H4 (cell line): ENCODE measurements at regions not wholly inside any gene's neighbourhood (a gene's known extent, or its start where the extent isn't known, plus 50 kb on each side); places are given as distances from the start of the nearest gene placed in this dataset.

ENCODE experiments used
- DNase-seq: peaks from one replicate; pipeline ENCODE4 v3.0.0-alpha.2; 2015; ENCODE audit warnings: low spot score

- DNase-seq: no peak
Measured at GRCh38 chr2:187274146-187274545, 173.9 kb downstream of the CALCRL start.

GRCh38 chr2:187272255-187272654 is 175.8 kb downstream of the CALCRL start:
- no peak for DNase-seq

GRCh38 chr2:187271825-187272224 is 176.2 kb downstream of the CALCRL start:
- no peak for DNase-seq

- no peak for DNase-seq
Measured at GRCh38 chr2:187266645-187267044, 181.4 kb downstream of the CALCRL start.

GRCh38 chr2:187266147-187266546 is 181.9 kb downstream of the CALCRL start:
- no peak for DNase-seq

GRCh38 chr2:187264612-187265011 is 183.4 kb downstream of the CALCRL start:
- no peak for DNase-seq

GRCh38 chr2:187263675-187264560 is 184.1 kb downstream of the CALCRL start:
- DNase-seq: no peak

- no peak for DNase-seq
Measured at GRCh38 chr2:187261705-187262104, 186.3 kb downstream of the CALCRL start.

GRCh38 chr2:187252063-187252462 is 196.0 kb downstream of the CALCRL start:
- no peak for DNase-seq

GRCh38 chr2:187250137-187250536 is 197.9 kb downstream of the CALCRL start:
- no peak for DNase-seq

GRCh38 chr2:187233811-187234210 is 214.2 kb downstream of the CALCRL start:
- DNase-seq: no peak

GRCh38 chr2:187232749-187233148 is 215.3 kb downstream of the CALCRL start:
- no peak for DNase-seq

- DNase-seq: no peak
Measured at GRCh38 chr2:187230088-187230487, 218.0 kb downstream of the CALCRL start.

- DNase-seq: no peak
Measured at GRCh38 chr2:187228986-187229385, 219.1 kb downstream of the CALCRL start.

GRCh38 chr2:187224989-187225388 is 223.1 kb downstream of the CALCRL start:
- no peak for DNase-seq

- DNase-seq: no peak
Measured at GRCh38 chr2:187220071-187220470, 228.0 kb downstream of the CALCRL start.

- DNase-seq: peak; percentile 66
Measured at GRCh38 chr2:187215532-187216240, 232.4 kb downstream of the CALCRL start.

- no peak for DNase-seq
Measured at GRCh38 chr2:187214306-187214705, 233.7 kb downstream of the CALCRL start.

GRCh38 chr2:187213798-187214197 is 234.3 kb downstream of the CALCRL start:
- DNase-seq: no peak

- no peak for DNase-seq
Measured at GRCh38 chr2:187210726-187211125, 237.3 kb downstream of the CALCRL start.

- DNase-seq: no peak
Measured at GRCh38 chr2:187208199-187208785, 239.8 kb downstream of the CALCRL start.

- DNase-seq: no peak
Measured at GRCh38 chr2:187207126-187207525, 240.9 kb downstream of the CALCRL start.

GRCh38 chr2:187206471-187206870 is 241.6 kb downstream of the CALCRL start:
- DNase-seq: no peak
